CD1c-positive myeloid dendritic cell (primary cell): ENCODE measurements at regions not wholly inside any gene's neighbourhood (a gene's known extent, or its start where the extent isn't known, plus 50 kb on each side); places are given as distances from the start of the nearest gene placed in this dataset.

Experiments
- DNase-seq: peaks from one replicate; pipeline ENCODE4 v3.0.0-alpha.2; 2016; ENCODE audit errors: extremely low spot score

DNA sequence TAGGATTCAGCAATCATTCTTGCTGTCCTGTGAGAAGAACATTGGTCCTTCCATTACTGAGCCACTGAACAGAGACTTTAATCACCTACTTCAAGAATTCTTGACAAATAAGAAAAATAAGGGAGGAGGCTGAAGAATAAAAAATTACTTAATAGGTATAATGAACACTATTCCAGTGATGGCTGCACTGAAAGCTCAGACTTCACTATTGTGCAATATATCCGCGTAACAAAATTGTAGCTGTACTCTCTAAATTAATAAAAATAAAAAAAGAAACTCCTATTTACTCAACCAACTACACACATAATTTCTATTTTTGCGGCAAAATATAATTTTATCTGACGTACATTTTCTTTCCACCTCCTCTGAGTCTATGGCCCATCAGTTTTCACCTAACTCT, 2441.0 kb downstream of the PCDH7 start:
- no peak for DNase-seq

GRCh38 chr4:33162122-33162521, 2442.0 kb downstream of the PCDH7 start:
- no peak for DNase-seq

- no peak for DNase-seq
These were observed 2451.8 kb downstream of the PCDH7 start for GRCh38 chr4:33171873-33172525.

DNA sequence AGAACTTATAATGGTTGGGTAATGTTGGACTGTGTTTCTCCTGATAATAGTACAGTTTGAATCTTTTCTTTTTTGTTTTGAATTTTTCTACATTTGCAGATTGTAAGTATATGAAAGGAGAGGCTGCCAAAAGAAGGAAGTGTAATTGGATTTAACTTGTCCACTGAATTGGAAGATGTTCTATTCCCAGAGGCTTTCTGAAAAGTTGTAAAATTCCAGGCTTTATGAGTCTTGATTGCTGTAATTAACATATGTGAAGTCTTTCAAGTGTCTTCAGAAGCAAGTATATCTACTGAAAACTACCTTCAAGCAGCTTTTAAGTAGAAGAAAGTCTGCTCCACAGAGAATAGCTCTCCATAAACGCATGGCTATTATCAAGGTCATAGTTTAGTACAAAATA, 2456.4 kb downstream of the PCDH7 start:
- DNase-seq = no peak

DNA sequence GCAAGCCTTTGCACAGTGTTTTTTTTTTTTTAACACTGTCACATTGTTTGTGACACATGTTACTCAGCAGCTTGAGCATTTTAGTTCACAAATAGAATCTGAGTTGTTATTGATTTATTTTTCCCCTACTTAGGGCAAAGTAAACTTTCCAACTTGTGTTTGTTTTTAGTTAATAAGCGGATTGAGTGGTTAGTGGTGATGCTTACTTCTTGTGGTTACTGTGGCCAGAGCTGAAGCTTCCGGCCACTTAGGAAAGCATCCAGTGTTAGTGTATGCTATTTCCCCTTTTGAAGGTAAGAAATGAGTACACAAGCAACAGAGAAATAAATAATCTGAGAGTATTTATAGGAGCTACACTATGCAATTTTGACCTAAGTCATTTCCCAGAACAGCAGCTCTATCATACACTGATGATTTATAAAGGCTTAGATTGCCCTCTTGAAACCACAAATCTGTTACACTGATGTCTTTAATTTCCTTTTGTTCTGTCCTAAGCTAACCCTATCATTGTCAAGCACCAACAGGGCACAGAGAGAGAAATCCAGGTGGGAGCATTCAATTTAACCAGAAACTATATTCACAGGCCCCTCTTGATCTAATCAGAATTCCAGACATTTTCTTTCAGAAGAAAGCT, 2464.6 kb downstream of the PCDH7 start:
- peak; percentile 26 for DNase-seq

GRCh38 chr4:33187035-33187434, 2466.9 kb downstream of the PCDH7 start:
- DNase-seq = no peak

DNA sequence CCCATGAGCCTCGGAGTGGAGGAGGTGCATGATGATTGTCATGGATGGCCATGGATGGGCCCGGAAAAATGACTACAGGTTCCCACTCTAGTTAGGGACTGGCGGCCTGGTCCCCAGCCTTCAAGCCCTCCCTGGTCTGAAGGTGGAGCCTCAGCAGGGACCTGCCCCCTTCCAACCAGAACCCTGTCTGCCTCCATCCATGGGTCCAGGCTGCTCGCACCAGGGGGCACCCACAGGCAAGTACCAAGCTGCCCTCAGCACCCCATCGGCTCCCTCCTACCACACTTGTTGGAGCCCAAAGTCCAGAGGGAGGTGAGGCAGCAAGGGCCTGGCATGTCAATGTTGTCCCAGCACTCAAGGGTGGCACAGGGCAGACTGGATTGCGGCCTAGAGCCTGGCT, 2468.6 kb downstream of the PCDH7 start:
- no peak for DNase-seq

- DNase-seq = no peak
These were observed 2469.0 kb downstream of the PCDH7 start for GRCh38 chr4:33189169-33189568.

DNA sequence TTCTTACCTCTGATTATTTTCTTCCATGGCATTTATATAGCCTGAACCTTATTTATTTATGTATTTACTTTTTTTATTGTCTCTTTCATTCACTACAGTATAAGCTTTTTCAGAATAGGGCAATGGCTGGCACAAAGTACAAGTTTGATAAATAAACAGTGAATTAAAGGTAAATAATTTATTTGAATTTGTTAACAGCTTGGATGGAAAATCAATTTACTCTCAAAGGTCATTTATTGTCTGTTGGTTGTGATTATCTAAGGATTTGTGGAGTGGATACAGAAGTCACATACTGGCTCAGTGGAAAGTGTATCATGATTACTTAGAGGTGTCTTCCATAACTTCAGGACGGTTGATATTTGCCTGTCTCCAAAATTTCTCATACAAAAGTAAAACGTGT, 2472.9 kb downstream of the PCDH7 start:
- DNase-seq = no peak

DNA sequence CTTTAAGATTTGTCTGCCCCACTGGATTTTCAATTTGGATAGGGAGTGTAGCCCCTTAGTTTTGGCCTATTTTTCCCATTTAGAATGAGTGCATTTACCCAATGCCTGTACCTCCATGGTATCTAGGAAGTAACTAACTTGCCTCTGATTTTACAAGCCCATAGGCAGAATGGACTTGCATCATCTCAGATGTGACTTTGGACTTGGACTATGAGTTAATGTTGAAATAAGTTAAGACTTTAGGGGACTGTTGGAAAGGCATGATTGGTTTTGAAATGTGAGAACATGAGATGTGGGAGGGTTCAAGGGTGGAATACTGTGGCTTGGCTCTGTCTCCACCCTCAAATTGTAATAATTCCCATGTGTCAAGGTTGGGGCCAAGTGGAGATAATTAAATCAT, 2480.2 kb downstream of the PCDH7 start:
- no peak for DNase-seq

- no peak for DNase-seq
These were observed 2498.1 kb downstream of the PCDH7 start for GRCh38 chr4:33218238-33218637.

- no peak for DNase-seq
These were observed 2506.0 kb downstream of the PCDH7 start for GRCh38 chr4:33226133-33226532.

DNA sequence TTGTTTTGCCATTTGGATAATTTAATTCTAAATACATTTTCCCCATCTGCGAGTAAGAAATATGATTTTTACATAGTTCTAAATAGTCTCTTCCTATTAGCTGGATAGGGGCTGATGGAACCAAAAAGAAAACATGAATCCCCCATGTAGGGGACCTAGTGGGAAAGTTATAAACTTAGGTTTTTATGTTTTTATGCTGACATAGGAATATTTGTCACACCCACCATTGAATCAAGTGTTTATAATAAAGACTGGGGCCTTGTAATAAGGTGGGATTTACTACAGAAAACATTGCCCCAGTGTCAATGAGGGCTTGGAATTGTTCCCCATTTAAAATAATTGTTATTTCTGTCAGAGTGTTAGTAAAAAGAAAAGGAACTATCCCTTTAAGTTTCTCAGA, 2506.6 kb downstream of the PCDH7 start:
- DNase-seq = no peak

DNA sequence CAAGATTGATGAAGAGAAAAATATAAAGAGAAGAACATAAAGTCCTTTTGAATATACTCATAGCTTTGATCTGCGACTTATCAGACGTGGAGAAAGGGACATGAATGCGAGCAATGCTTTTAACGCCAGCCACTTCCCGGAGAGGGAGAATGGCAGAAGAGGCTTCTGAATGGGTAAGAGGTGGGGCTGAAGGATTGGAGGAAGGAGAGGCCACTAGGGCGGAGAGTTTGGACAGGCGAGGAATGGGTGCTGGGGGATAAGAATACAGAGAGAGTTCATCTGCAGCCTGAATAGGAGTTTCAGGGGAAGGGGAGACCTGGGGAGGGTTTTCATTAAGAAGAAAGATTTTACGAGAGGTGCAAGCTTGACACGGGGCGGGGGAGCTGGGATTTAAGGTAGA, 2534.9 kb downstream of the PCDH7 start:
- DNase-seq = no peak

DNA sequence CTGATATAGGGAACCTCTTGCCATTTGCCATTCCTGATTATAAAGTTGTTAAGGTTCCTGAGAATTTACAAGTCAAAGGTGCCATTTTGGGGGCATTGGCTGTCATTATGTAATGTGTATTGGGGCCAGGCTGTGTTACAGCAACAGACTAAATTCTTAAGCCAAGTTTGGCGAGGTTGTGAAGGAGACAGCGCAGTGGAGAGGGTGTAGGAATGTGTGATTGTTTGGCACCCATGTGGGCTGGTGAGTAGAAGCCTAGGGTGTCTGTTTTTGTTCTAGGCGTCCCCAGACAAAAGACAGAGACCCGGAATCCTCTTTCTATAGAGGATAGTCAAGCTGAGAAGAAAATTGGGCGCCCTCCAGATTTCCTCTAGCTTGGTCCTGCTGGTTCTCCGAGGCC, 2535.3 kb downstream of the PCDH7 start:
- DNase-seq = no peak

DNA sequence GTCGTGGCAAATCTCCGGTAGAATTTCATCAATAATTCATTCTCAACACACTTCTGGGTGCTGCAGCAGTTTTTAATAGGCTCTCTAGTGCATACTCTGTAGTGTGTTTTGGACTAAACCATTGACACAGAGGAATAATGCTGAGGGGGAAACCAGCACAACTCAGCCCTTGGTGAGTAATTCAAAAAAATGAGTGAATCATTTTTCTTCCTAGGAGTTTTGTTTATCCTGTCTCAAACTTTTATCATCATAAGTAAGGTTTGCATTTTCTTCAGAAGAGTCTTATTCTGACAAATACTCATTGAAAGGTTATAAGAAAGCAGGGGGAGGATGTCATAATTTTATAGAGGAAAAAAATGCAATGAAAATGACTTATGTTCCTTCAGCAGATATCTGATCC, 2542.7 kb downstream of the PCDH7 start:
- DNase-seq = no peak

- no peak for DNase-seq
These were observed 2548.6 kb downstream of the PCDH7 start for GRCh38 chr4:33268776-33269175.

DNA sequence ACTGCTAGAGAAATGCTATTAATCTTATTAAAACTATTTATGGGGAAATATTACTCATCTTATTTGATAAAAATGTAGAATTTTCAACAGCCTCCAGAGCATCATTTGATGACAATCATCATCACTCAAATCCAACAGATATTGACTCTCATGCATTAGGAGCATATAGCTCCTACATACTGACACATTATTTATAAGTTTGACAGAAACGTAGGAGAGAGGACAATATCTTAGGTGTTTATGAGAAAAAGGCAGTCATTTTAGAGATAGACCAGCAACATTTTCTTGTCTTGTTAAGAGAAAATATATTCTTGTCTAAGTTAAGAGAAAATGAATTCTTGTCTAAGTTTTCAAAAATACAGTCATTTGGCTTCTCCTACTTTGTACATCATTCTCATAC, 2550.2 kb downstream of the PCDH7 start:
- DNase-seq = no peak

GRCh38 chr4:33272722-33273121, 2552.6 kb downstream of the PCDH7 start:
- DNase-seq = no peak

GRCh38 chr4:33283818-33284217, 2563.6 kb downstream of the PCDH7 start:
- DNase-seq = no peak

- DNase-seq = no peak
These were observed 2576.8 kb downstream of the PCDH7 start for GRCh38 chr4:33296876-33297455.

GRCh38 chr4:33302321-33302720, 2582.2 kb downstream of the PCDH7 start:
- no peak for DNase-seq

GRCh38 chr4:33306131-33306530, 2586.0 kb downstream of the PCDH7 start:
- no peak for DNase-seq

DNA sequence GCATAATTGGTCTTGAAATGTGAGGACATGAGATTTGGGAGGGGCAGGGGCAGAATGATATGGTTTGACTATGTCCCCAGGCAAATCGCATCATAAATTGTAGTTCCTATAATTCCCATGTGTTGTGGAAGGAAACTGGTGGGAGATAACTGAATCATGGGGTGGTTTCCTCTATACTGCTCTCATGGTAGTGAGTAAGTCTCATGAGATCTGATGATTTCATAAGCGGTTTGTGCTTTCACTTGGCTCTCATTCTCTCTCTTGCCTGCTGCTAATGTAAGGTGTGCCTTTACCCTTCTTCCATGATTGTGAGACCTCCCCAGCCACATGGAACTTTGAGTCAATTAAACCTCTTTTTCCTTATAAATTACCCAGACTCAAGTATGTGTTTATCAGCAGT, 2595.9 kb downstream of the PCDH7 start:
- no peak for DNase-seq
